WTC11 (cell line): ENCODE measurements at regions not wholly inside any gene's neighbourhood (a gene's known extent, or its start where the extent isn't known, plus 50 kb on each side); places are given as distances from the start of the nearest gene placed in this dataset.

Experiments used
- CREB1 ChIP-seq: sonication (generic); formaldehyde crosslinking; IDR thresholded peaks from 2 replicates; pipeline ENCODE4 v1.8.0; 2023; ENCODE audit warnings: mild to moderate bottlenecking, missing genetic modification reagents
- CTCF ChIP-seq: fragments of 200-600 bp; IDR thresholded peaks from 2 replicates; pipeline ENCODE4 v1.8.0; 2022; ENCODE audit warnings: antibody characterized with exemption
- ETV6 ChIP-seq: sonication (generic); formaldehyde crosslinking; IDR thresholded peaks from 2 replicates; pipeline ENCODE4 v1.8.1; 2022; ENCODE audit warnings: mild to moderate bottlenecking, missing genetic modification reagents
- MYBL2 ChIP-seq: sonication (generic); formaldehyde crosslinking; IDR thresholded peaks from 2 replicates; pipeline ENCODE4 v1.8.1; 2023; ENCODE audit warnings: mild to moderate bottlenecking, moderate library complexity, missing genetic modification reagents
- NFE2L1 ChIP-seq: sonication (generic); formaldehyde crosslinking; IDR thresholded peaks from 2 replicates; pipeline ENCODE4 v1.8.1; 2023; ENCODE audit warnings: missing genetic modification reagents
- ZBTB21 ChIP-seq: sonication (generic); formaldehyde crosslinking; IDR thresholded peaks from 2 replicates; pipeline ENCODE4 v1.8.1; 2023; ENCODE audit warnings: mild to moderate bottlenecking, missing genetic modification reagents, borderline replicate concordance
- ZNF416 ChIP-seq: fragments of 250-450 bp; sonication (Bioruptor Pico); IDR thresholded peaks from 2 replicates; pipeline ENCODE4 v1.9.0; 2021; ENCODE audit warnings: mild to moderate bottlenecking, inconsistent platforms
- TF ChIP-seq, protein P1 (sequence below): sonication (generic); formaldehyde crosslinking; IDR thresholded peaks from 2 replicates; pipeline ENCODE4 v1.8.1; 2023; ENCODE audit warnings: mild to moderate bottlenecking, missing genetic modification reagents, moderate library complexity
- TF ChIP-seq, protein P2 (sequence below): sonication (generic); formaldehyde crosslinking; IDR thresholded peaks from 2 replicates; pipeline ENCODE4 v1.8.1; 2023; ENCODE audit warnings: mild to moderate bottlenecking, missing genetic modification reagents
- TF ChIP-seq, protein P3 (sequence below): sonication (generic); formaldehyde crosslinking; IDR thresholded peaks from 2 replicates; pipeline ENCODE4 v1.8.0; 2023; ENCODE audit warnings: mild to moderate bottlenecking, missing genetic modification reagents
- TF ChIP-seq, protein P4 (sequence below): sonication (generic); formaldehyde crosslinking; IDR thresholded peaks from 2 replicates; pipeline ENCODE4 v1.8.1; 2022; ENCODE audit warnings: low read depth, missing genetic modification reagents, borderline replicate concordance

DNA sequence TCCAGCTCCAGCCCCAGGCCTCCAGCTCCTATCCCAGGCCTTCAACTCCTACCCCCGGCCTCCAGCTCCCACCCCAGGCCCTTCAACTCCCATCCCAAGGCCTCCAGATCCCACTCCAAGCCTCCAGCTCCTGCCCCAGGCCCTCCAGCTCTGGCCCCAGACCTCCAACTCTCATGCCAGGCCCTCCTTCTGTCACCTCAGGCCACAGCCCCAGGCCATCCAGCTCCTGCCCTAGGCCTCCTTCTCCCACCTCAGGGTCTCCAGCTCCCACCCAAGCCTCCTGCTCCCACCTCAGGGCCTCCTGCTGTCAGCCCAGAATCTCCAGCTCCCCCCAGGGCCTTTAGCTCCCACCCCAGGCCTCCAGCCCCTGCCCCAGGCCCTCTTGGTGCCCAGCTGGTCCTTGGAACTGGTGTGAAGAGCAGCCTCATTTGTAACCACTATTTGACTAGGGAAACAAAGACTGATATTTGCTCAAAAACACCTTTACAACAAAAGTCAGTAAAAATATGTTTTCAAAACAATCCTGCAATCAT lies 67.8 kb upstream of the SALL3 start:
- TF ChIP-seq CTCF (no peak), ZNF416 (CRISPR knock-in tag) (no peak), CREB1 (CRISPR knock-in tag) (no peak), MYBL2 (no peak), ETV6 (no peak), ZBTB21 (CRISPR knock-in tag) (no peak), NFE2L1 (CRISPR knock-in tag) (no peak)
- TF ChIP-seq, protein P1, sequence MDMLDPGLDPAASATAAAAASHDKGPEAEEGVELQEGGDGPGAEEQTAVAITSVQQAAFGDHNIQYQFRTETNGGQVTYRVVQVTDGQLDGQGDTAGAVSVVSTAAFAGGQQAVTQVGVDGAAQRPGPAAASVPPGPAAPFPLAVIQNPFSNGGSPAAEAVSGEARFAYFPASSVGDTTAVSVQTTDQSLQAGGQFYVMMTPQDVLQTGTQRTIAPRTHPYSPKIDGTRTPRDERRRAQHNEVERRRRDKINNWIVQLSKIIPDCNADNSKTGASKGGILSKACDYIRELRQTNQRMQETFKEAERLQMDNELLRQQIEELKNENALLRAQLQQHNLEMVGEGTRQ (CRISPR knock-in tag), result no peak
- TF ChIP-seq, protein P2, sequence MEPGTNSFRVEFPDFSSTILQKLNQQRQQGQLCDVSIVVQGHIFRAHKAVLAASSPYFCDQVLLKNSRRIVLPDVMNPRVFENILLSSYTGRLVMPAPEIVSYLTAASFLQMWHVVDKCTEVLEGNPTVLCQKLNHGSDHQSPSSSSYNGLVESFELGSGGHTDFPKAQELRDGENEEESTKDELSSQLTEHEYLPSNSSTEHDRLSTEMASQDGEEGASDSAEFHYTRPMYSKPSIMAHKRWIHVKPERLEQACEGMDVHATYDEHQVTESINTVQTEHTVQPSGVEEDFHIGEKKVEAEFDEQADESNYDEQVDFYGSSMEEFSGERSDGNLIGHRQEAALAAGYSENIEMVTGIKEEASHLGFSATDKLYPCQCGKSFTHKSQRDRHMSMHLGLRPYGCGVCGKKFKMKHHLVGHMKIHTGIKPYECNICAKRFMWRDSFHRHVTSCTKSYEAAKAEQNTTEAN (CRISPR knock-in tag), result no peak
- TF ChIP-seq, protein P3, sequence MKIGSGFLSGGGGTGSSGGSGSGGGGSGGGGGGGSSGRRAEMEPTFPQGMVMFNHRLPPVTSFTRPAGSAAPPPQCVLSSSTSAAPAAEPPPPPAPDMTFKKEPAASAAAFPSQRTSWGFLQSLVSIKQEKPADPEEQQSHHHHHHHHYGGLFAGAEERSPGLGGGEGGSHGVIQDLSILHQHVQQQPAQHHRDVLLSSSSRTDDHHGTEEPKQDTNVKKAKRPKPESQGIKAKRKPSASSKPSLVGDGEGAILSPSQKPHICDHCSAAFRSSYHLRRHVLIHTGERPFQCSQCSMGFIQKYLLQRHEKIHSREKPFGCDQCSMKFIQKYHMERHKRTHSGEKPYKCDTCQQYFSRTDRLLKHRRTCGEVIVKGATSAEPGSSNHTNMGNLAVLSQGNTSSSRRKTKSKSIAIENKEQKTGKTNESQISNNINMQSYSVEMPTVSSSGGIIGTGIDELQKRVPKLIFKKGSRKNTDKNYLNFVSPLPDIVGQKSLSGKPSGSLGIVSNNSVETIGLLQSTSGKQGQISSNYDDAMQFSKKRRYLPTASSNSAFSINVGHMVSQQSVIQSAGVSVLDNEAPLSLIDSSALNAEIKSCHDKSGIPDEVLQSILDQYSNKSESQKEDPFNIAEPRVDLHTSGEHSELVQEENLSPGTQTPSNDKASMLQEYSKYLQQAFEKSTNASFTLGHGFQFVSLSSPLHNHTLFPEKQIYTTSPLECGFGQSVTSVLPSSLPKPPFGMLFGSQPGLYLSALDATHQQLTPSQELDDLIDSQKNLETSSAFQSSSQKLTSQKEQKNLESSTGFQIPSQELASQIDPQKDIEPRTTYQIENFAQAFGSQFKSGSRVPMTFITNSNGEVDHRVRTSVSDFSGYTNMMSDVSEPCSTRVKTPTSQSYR (CRISPR knock-in tag), result no peak
- TF ChIP-seq, protein P4, sequence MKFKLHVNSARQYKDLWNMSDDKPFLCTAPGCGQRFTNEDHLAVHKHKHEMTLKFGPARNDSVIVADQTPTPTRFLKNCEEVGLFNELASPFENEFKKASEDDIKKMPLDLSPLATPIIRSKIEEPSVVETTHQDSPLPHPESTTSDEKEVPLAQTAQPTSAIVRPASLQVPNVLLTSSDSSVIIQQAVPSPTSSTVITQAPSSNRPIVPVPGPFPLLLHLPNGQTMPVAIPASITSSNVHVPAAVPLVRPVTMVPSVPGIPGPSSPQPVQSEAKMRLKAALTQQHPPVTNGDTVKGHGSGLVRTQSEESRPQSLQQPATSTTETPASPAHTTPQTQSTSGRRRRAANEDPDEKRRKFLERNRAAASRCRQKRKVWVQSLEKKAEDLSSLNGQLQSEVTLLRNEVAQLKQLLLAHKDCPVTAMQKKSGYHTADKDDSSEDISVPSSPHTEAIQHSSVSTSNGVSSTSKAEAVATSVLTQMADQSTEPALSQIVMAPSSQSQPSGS (CRISPR knock-in tag), result no peak
